Body of pancreas (tissue), 4 donors: ENCODE measurements at regions not wholly inside any gene's neighbourhood (a gene's known extent, or its start where the extent isn't known, plus 50 kb on each side); places are given as distances from the start of the nearest gene placed in this dataset.

ENCODE experiments used
- POLR2A ChIP-seq, 3 donors: fragments of 450-650 bp; IDR thresholded peaks; one replicate each; pipeline ENCODE4 v1.6.1; 2016; ENCODE audit warnings: antibody characterized with exemption in 3 of 3, mild to moderate bottlenecking in 2 of 3
- TF ChIP-seq, protein P1 (sequence below), 7 experiments: fragments of 450-650 bp in 4 of 7; fragments of 200-600 bp in 3 of 7; sonication (generic) in 3 of 7; IDR thresholded peaks; one replicate each; pipeline ENCODE4 v1.5.1; 2016 to 2019; ENCODE audit warnings: antibody characterized with exemption in 7 of 7

GRCh38 chr4:12691168-12691567 lies 793.0 kb downstream of the RAB28 start:
- TF ChIP-seq, protein P1, sequence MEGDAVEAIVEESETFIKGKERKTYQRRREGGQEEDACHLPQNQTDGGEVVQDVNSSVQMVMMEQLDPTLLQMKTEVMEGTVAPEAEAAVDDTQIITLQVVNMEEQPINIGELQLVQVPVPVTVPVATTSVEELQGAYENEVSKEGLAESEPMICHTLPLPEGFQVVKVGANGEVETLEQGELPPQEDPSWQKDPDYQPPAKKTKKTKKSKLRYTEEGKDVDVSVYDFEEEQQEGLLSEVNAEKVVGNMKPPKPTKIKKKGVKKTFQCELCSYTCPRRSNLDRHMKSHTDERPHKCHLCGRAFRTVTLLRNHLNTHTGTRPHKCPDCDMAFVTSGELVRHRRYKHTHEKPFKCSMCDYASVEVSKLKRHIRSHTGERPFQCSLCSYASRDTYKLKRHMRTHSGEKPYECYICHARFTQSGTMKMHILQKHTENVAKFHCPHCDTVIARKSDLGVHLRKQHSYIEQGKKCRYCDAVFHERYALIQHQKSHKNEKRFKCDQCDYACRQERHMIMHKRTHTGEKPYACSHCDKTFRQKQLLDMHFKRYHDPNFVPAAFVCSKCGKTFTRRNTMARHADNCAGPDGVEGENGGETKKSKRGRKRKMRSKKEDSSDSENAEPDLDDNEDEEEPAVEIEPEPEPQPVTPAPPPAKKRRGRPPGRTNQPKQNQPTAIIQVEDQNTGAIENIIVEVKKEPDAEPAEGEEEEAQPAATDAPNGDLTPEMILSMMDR (IDR thresholded peaks at IDR 0.05): no peak
- no peak for TF ChIP-seq POLR2A (IDR thresholded peaks at IDR 0.05)
